Activated CD4-positive, alpha-beta T cell treated with anti-CD3 and anti-CD28 coated beads for 4 hours (primary cell): ENCODE measurements at regions not wholly inside any gene's neighbourhood (a gene's known extent, or its start where the extent isn't known, plus 50 kb on each side); places are given as distances from the start of the nearest gene placed in this dataset.
"Not testable (repeated sequence)": the region's sequence is repeated elsewhere in the genome, so short reads cannot be mapped to it uniquely, and the experiment has no call there.

Experiments
- DNase-seq, 2 donors: peaks; one replicate each; pipeline ENCODE4 v3.0.0-alpha.2; 2020

DNA sequence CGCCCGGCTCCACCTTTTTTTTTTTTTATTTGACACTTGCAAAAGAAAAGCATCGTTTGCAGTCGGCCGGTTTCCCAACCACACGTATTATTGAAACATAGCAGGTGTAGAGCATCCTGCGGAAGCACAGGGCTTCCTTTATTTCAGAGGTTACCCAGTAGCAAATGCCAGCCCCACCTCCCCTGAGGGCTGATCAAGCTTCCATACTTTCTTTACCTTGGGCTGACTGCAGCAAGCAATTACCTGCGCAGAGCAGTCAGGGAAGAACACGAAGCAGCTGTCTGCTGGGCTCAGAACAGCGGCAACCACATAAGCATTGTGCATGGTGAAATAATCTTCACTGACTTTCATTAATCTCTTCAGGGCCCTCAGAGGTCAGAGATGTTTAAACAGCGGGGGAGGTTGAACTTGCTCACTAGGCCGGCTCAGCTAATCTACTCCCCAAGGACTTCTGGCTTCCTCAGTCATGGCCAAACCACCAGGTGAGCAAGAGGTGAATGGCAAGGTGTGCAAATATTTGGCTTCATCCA lies 784.7 kb upstream of the AUTS2 start:
- no peak for DNase-seq

DNA sequence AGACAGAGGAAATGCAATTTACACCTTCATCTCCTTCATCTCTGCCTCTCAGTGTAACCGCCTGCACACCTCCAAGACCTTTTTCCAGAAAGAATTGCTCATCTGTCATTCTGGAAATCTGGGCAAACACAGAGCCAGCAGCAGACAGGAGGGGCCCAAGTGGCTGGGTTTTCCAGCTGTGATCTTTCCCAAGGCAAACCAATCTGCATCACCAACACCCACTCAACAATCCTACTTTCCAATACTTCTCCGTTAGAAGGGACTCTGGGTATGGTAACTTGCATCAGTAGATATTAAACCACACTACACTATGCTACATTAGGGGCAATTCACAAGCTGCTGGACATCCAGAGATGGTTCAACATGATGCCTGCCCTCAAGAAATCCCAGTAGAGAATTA lies 781.8 kb upstream of the AUTS2 start:
- DNase-seq, result no peak

DNA sequence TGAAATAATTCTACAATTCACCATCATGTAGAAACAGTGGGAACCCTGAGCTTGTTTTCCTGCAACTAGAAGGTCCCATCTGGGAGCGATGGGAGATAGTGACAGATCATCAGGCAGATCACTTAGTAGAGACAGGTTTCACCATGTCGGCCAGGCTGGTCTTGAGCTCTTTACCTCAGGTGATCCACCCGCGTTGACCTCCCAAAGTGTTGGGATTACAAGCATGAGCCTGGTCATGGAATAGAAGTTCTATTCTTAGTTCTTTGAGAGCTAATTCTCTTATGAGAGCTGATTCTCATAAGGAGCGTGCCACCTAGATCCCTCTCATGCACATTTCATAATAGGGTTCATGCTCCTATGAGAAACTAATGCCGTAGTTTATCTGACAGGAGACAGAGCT lies 778.0 kb upstream of the AUTS2 start:
- DNase-seq, result no peak

GRCh38 chr7:68821846-68822245 lies 776.4 kb upstream of the AUTS2 start:
- DNase-seq, result no peak

DNA sequence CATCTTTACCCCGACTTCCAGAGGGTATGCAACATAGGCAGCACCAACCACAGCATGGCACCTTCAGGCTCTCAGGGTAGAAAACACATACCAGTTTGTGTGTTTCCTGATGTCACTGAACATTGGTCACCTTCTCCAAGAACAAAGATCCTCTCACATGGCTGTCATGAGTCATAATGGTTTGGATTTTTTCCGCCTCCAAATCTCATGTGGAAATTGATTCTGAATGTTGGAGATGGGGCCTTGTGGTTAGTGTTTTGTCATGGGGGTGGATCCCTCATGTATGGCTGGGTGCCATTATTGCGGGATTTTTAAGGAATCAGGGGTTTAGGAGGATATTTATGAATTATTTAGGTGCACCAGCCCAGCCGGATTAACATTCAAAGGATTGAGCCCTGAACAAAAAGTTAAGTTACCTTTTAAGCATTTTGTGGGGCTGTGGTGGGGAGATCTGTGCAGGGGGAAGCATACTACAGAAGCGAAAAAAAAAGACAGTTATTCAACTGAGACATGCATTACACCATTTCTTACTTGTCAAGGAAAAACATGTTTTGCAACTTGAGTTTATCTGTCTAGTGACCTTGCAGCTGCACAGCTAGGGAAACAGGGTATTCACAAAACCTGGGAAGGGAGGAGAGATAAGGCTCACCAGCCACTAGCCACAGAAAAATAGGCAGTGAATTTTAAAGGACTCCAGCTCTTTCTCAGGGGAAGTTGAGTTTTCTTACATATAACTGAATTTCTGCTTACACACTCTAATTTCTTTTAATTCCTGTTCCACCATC lies 774.1 kb upstream of the AUTS2 start:
- no peak for DNase-seq

- no peak for DNase-seq
Observed at GRCh38 chr7:68828575-68828974, 769.7 kb upstream of the AUTS2 start.

DNA sequence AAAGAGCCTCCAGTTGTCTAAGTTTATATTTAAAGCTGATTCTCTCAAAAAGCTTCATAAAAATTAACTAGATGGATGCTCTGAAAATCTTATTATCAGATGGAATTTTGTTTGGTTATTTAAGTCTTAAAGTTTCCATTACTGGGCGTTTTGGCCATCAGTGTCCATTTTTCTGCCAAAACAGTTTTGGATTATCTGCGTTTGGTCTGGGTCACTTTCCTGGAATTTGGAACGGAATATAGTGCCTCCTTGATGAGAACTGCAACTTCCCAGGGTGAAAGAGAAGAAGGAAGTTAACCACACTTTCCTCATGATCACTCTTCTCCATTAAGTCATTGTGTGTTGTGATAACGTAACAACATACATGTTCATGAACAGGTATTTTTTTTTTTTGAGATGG lies 764.9 kb upstream of the AUTS2 start:
- no peak for DNase-seq

GRCh38 chr7:68839014-68839413 lies 759.3 kb upstream of the AUTS2 start:
- DNase-seq, result no peak

- no peak for DNase-seq
Observed at GRCh38 chr7:68840991-68841390, 757.3 kb upstream of the AUTS2 start.

DNA sequence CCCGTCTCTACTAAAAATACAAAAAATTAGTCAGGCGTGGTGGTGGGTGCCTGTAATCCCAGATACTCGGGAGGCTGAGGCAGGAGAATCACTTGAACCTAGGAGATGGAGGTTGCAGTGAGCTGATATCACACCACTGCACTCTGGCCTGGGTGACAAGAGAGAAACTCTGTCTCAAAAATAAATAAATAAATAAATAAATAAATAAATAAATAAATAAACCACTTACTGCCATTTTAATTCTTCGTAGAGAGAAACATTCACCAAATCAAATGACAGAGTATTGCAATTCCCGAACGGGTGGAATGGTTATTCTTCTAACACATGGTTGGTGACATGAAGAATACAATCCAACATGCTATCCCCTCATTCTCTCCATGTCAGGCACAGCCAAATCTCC lies 754.3 kb upstream of the AUTS2 start:
- not testable (repeated sequence) for DNase-seq

DNA sequence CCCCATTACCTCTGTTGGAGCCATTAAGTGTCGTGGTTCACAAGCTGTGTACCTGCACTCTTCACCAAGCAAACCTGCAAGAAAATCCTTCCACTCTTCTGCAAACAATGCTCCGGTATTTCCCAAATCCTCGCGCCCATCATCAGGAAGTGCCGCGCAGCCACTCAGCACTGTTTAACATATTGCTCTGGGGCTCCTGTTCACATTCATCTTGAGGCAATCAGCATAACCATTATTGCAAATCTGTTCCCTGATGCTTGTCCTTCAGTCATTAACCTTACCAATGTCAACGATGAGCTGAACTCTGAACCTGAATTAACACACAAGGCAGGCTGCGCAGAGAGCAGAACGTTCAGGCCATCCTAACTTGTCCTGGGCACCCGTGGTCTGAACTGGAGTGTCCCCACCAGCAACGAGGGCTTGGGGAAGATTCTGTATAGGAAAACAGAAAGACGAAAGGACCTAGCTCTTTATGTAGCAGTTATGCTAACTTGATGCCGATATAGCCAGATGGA lies 751.4 kb upstream of the AUTS2 start:
- DNase-seq, result no peak

GRCh38 chr7:68853254-68853653 lies 745.0 kb upstream of the AUTS2 start:
- no peak for DNase-seq

GRCh38 chr7:68857571-68857970 lies 740.7 kb upstream of the AUTS2 start:
- no peak for DNase-seq

DNA sequence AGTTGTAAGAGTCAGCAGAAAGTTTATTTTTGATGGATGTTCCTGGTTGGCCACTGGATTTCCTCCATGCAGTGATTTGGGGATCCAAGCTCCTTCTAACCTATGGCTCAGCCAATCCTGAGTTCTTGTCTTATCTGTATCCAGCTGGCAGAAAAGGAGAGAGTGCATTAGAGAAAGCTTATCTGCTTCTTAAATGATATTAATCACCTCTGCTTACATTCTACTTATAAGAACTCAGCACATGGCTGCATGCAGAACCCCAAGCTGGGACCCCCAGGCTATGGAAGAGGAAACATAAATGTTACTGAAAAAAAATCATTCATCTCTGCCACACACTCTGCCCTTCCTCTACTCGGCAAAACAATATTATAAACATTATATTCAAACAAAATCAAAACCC lies 739.8 kb upstream of the AUTS2 start:
- no peak for DNase-seq

DNA sequence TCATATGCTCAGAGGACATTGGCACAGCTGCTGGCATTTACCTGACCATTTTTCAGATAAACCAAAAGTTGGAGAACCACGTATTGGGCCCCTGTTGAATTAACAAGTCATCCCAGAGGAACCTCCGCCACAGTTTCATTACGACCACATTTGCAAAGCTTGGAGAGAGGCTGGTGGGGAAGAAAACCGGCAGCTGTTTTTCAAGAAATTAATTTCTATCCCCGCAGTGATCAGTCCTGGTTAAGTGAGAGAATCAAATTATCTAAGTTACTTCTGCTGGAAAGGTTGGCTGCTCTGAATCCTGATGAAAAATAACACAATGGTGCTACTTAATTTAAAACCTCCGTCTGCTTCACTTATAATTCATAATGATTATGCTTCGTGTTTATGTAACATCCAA lies 737.1 kb upstream of the AUTS2 start:
- no peak for DNase-seq

DNA sequence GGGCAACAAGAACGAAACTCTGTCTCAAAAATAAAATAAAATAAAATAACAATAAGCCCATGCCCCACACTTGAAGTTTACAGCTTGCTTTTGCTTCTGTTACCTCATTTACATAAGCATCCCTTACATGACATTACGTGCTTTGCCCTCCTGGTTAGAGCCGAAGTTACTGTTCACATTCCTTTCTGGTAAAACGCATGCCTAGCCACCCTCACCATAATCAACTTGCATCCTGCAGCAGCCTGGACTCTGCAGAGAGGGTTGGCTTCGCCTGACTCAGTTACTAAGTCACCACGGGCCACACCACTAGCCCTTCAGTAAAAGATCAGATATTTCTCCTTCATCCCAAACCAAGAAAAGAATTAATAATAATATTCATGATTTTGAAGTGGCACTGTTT lies 736.0 kb upstream of the AUTS2 start:
- no peak for DNase-seq

DNA sequence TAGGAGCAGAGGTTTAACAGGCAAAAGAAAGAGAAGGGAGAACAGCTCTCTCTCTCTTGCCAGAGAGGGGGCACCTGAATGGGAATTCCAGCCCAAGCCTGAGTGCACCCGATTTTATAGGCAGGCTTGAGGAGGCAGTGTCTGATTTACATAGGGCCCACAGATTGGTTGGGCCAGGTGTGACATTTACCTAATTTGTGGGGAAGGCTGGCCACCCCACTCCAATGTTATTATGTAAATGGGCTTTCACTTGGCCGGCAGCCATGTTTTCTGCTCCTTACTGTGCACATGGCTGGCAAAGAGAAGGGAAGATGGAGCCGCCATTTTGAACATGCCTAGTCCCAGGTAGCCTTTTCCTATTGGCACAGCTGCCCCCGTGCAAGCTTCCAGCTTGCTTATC lies 735.5 kb upstream of the AUTS2 start:
- no peak for DNase-seq

- DNase-seq, result no peak
Observed at GRCh38 chr7:68865351-68866199, 732.7 kb upstream of the AUTS2 start.

GRCh38 chr7:68866200-68866570 lies 732.1 kb upstream of the AUTS2 start:
- DNase-seq, result no peak

DNA sequence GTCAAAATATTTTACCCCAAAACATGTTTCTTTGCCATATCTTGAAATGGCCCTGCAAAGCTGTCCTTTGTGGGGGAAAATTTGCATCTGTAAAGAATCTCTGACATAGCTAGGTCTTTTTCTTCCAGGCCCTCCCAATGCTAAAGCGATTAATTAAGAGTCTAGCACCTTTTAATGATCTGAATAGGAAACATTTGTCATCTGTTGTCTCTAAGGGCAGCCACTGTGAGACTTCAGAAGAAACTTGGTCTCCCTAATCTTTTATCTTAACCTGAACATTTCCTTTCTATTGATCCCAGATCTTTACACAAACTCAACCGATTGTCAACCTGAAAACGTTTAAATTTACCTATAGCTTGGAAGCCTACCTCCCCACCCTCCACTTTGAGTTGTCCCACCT lies 731.6 kb upstream of the AUTS2 start:
- not testable (repeated sequence) for DNase-seq

- DNase-seq, result no peak
Observed at GRCh38 chr7:68868978-68869377, 729.3 kb upstream of the AUTS2 start.

DNA sequence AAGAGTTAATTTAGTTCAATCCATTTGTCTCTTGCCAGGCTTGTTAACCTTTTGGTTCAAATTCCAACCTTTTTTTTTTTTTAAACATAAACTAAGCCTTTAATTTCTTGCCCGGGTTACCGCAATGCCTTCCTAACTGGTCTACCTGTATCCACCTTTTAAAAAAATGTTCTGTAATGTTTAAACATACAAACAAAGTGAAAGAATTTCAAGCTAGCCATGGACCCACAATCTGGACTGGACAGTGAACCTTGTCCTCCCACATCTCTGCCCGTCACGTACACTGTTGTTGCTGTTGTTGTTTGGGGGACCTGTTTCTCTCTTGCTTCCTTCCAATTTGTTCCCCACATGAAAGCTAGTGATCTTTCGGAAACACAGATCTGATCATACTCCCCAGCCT lies 724.7 kb upstream of the AUTS2 start:
- DNase-seq, result no peak

GRCh38 chr7:68875857-68876256 lies 722.4 kb upstream of the AUTS2 start:
- DNase-seq, result no peak

GRCh38 chr7:68887116-68887515 lies 711.2 kb upstream of the AUTS2 start:
- DNase-seq, result not testable (repeated sequence)
